T47D (cell line): ENCODE measurements at regions not wholly inside any gene's neighbourhood (a gene's known extent, or its start where the extent isn't known, plus 50 kb on each side); places are given as distances from the start of the nearest gene placed in this dataset.

Experiments used
- DNase-seq, 2 experiments: peaks; one replicate each; pipeline versions ENCODE4 v3.0.0 to v3.0.0-alpha.2; 2011 to 2012; ENCODE audit warnings: low read depth in 1 of 2, low spot score in 1 of 2
- JUND ChIP-seq: IDR thresholded peaks from 2 replicates; pipeline ENCODE4 v1.6.1; 2012; ENCODE audit warnings: low read depth
- in situ Hi-C: cut with HindIII; loops from 2 replicates; pipeline ENCODE4 v1.10.0; 2016; ENCODE audit warnings: low sequenced_read_pairs, low pct_unique_long_range_greater_than_20kb

DNA sequence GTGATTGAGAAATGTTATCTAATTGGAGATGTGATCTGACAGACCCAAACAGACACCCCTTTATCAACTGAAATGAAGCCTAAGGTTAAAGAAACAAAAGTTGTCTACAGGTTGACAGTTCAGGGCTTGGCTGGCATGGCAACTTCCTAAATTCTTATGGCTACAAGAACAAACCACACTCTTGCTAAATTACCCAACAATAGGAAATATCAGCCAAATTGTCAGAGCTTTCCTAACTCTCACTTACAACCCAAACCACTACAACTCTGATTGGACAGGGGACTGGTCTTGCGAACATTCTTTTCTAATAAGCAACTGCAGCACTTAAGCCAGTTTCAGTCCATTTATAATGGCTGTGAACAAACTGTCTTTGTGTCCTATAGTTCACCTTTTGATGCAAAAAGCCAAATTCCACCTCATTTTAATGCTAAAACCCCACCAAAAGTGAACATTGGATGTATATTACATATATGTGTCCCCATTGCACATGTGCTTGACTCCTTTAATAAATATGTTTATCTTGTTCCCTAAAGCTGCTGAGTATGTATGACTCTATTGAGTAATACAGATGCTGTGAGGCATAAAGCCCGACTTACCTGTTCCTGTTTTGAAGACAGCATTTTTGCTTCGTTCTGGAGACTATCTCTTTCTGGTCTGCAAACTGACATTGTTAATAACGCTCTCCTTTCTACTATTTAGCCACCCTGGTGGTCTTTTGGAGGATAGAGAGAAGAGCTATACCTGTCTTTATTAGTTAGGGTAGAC, 101.3 kb upstream of the HMCN1 start:
- in situ Hi-C loops: no loop called here
- DNase-seq: no peak
- no peak for TF ChIP-seq JUND

DNA sequence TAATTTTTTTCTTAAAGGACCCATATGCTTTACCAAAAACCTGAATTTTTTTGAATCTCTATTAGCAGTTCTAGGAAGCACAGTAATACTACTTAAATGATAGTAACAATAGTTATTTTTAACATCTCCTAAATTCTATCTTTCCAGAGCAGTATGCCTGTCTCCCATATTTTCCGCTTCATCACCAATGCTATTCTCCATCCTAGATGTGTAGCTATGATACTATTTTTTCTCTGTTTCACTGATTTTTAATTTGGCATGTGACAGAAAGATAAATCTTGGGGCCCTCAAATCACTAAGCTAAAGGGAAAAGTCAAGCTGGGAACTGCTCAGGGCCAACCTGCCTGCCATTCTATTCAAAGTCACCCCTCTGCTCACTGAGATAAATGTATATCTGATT, 102.3 kb upstream of the HMCN1 start:
- no peak for TF ChIP-seq JUND
- no peak for DNase-seq
- in situ Hi-C loops: no loop called here

- no peak for TF ChIP-seq JUND
- in situ Hi-C loops: no loop called here
- DNase-seq: no peak
Observed at GRCh38 chr1:185627761-185628501, 106.3 kb upstream of the HMCN1 start.

GRCh38 chr1:185627171-185627570, 107.0 kb upstream of the HMCN1 start:
- peak in 1 of 2 experiments; percentile 67 for DNase-seq
- in situ Hi-C loops: no loop called here
- TF ChIP-seq JUND: no peak

GRCh38 chr1:185626344-185626743, 107.8 kb upstream of the HMCN1 start:
- TF ChIP-seq JUND: no peak
- DNase-seq: no peak
- in situ Hi-C loops: no loop called here

DNA sequence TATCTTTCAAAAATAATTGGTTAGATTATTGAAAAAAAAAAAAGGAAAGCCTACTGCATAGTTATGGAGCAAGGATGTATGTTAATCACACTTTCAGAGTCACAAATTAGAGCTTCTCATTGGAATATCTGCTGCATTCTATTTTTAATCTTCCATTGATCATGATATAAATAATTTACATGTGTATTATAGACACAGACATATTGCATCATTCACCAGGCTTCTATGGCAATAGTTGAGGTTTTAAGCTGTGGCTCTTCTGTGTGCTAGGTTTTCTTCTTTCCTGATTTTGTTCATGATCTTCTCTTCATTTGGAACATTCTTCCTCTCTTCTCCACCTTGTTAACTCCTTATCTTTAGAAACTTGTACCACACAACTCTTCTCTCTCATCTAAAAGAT, 123.2 kb upstream of the HMCN1 start:
- no peak for TF ChIP-seq JUND
- in situ Hi-C loops: no loop called here
- DNase-seq: no peak

DNA sequence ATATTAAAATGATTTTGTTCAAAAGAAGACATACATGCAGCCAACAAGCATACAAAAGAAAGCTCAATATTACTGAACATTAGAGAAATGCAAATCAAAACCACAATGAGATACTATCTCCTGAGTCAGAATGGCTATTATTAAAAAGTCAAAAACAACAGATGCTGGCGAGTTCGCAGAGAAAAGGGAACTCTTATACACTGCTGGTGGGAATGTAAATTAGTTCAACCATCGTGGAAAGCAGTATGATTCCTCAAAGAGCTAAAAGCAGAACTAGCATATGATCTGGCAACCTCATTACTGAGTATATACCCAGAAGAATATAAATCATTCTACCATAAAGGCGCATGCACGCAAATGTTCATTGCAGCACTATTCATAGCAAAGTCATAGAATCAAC, 126.0 kb upstream of the HMCN1 start:
- in situ Hi-C loops: no loop called here
- no peak for DNase-seq
- no peak for TF ChIP-seq JUND

DNA sequence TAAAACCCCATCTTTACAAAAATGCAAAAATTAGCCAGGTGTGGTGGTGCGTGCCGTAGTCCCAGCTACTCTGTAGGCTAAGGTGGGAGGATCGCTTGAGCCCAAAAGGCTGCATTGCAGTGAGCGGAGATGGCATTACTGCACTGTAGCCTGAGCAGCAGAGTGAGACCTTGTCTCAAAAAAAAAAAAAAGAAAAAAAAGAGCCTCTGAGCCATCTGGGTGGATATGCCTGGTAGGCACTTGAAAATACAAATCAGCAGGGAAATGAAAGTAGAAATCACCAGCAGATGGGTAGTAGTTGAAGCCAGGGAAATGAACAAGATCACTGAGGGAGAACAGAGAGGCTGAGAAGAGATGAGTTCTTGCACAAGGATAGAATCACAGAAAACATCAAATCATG, 131.0 kb upstream of the HMCN1 start:
- in situ Hi-C loops: no loop called here
- DNase-seq: no peak
- TF ChIP-seq JUND: no peak

- in situ Hi-C loops: no loop called here
- DNase-seq: no peak
- no peak for TF ChIP-seq JUND
Observed at GRCh38 chr1:185601189-185601588, 133.0 kb upstream of the HMCN1 start.

- in situ Hi-C loops: no loop called here
- no peak for DNase-seq
- no peak for TF ChIP-seq JUND
Observed at GRCh38 chr1:185600641-185601040, 133.6 kb upstream of the HMCN1 start.

DNA sequence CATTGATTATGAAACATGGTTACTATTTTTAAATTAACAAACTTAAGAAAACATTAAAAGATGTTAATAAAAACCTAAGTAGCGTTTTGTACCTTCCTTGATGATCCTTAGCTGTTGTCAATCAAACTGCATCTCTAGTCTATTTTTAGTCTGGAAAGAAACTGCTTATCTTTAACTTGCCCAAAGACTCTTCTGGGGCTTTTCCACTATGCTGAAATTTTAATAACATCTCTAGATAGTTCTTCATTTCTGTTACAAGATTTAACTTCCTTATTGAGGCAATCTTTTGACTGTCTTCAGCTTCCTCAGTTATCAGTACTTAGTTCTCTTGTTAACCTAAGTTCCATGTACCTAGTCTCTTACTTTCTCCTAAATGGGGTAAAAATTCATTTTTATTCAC, 135.9 kb upstream of the HMCN1 start:
- in situ Hi-C loops: no loop called here
- DNase-seq: no peak
- TF ChIP-seq JUND: no peak

GRCh38 chr1:185595835-185596667, 138.1 kb upstream of the HMCN1 start:
- peak; percentile 57 to 76 for DNase-seq
- no peak for TF ChIP-seq JUND
- in situ Hi-C loops: no loop called here
